ENCODE measurements at regions not wholly inside any gene's neighbourhood (a gene's known extent, or its start where the extent isn't known, plus 50 kb on each side); places are given as distances from the start of the nearest gene placed in this dataset.

- no peak overlapping the region for H3K27ac ChIP-seq (ENCODE audit: low read depth, low read length)
- no peaks in the 10 kb centered on the region for H3K27me3 ChIP-seq (ENCODE audit: control insufficient read depth, insufficient read depth, low read length)
- H3K4me3 ChIP-seq (ENCODE audit: low read length), result no peak overlapping the region
- H3K9ac ChIP-seq (ENCODE audit: low read length), result no peak overlapping the region
- H3K4me1 ChIP-seq (ENCODE audit: control insufficient read depth, insufficient read depth, low read length), result no peaks in the 10 kb centered on the region
- no peaks in the 10 kb centered on the region for H3K36me3 ChIP-seq (ENCODE audit: control insufficient read depth, insufficient read depth, low read length)
Observed at GRCh38 chrX:5031792-5032191, 1196.9 kb downstream of the NLGN4X start.

- H3K36me3 ChIP-seq (ENCODE audit: control insufficient read depth, insufficient read depth, low read length), result no peaks in the 10 kb centered on the region
- H3K27ac ChIP-seq (ENCODE audit: low read depth, low read length), result no peak overlapping the region
- no peaks in the 10 kb centered on the region for H3K4me1 ChIP-seq (ENCODE audit: control insufficient read depth, insufficient read depth, low read length)
- H3K27me3 ChIP-seq (ENCODE audit: control insufficient read depth, insufficient read depth, low read length), result no peaks in the 10 kb centered on the region
- H3K9ac ChIP-seq (ENCODE audit: low read length), result no peak overlapping the region
- H3K4me3 ChIP-seq (ENCODE audit: low read length), result no peak overlapping the region
Observed at GRCh38 chrX:5015451-5015850, 1213.2 kb downstream of the NLGN4X start.

- Histone ChIP-seq H3K27ac (ENCODE audit: low read depth, low read length) (no peak overlapping the region), H3K4me1 (ENCODE audit: control insufficient read depth, insufficient read depth, low read length) (no peaks in the 10 kb centered on the region), H3K9ac (ENCODE audit: low read length) (no peak overlapping the region), H3K27me3 (ENCODE audit: control insufficient read depth, insufficient read depth, low read length) (no peaks in the 10 kb centered on the region), H3K4me3 (ENCODE audit: low read length) (no peak overlapping the region), H3K36me3 (ENCODE audit: control insufficient read depth, insufficient read depth, low read length) (no peaks in the 10 kb centered on the region)
Observed at GRCh38 chrX:4994855-4995254, 1233.8 kb downstream of the NLGN4X start.

- Histone ChIP-seq H3K4me3 (ENCODE audit: low read length) (no peak overlapping the region), H3K27me3 (ENCODE audit: control insufficient read depth, insufficient read depth, low read length) (no peaks in the 10 kb centered on the region), H3K36me3 (ENCODE audit: control insufficient read depth, insufficient read depth, low read length) (no peaks in the 10 kb centered on the region), H3K4me1 (ENCODE audit: control insufficient read depth, insufficient read depth, low read length) (no peaks in the 10 kb centered on the region), H3K9ac (ENCODE audit: low read length) (no peak overlapping the region), H3K27ac (ENCODE audit: low read depth, low read length) (no peak overlapping the region)
Observed at GRCh38 chrX:4978613-4979012, 1250.1 kb downstream of the NLGN4X start.

- Histone ChIP-seq H3K4me1 (ENCODE audit: control insufficient read depth, insufficient read depth, low read length) (no peaks in the 10 kb centered on the region), H3K9ac (ENCODE audit: low read length) (no peak overlapping the region), H3K27ac (ENCODE audit: low read depth, low read length) (no peak overlapping the region), H3K27me3 (ENCODE audit: control insufficient read depth, insufficient read depth, low read length) (no peaks in the 10 kb centered on the region), H3K4me3 (ENCODE audit: low read length) (no peak overlapping the region), H3K36me3 (ENCODE audit: control insufficient read depth, insufficient read depth, low read length) (no peaks in the 10 kb centered on the region)
Observed at GRCh38 chrX:4971646-4972045, 1257.0 kb downstream of the NLGN4X start.

- no peak overlapping the region for H3K9ac ChIP-seq (ENCODE audit: low read length)
- H3K4me1 ChIP-seq (ENCODE audit: control insufficient read depth, insufficient read depth, low read length), result no peaks in the 10 kb centered on the region
- H3K27me3 ChIP-seq (ENCODE audit: control insufficient read depth, insufficient read depth, low read length), result no peaks in the 10 kb centered on the region
- H3K27ac ChIP-seq (ENCODE audit: low read depth, low read length), result no peak overlapping the region
- H3K4me3 ChIP-seq (ENCODE audit: low read length), result no peak overlapping the region
- no peaks in the 10 kb centered on the region for H3K36me3 ChIP-seq (ENCODE audit: control insufficient read depth, insufficient read depth, low read length)
Observed at GRCh38 chrX:4964112-4964511, 1250.7 kb upstream of the PRKX start.

- H3K4me1 ChIP-seq (ENCODE audit: control insufficient read depth, insufficient read depth, low read length), result no peaks in the 10 kb centered on the region
- H3K36me3 ChIP-seq (ENCODE audit: control insufficient read depth, insufficient read depth, low read length), result no peaks in the 10 kb centered on the region
- H3K9ac ChIP-seq (ENCODE audit: low read length), result no peak overlapping the region
- no peak overlapping the region for H3K27ac ChIP-seq (ENCODE audit: low read depth, low read length)
- H3K27me3 ChIP-seq (ENCODE audit: control insufficient read depth, insufficient read depth, low read length), result no peaks in the 10 kb centered on the region
- no peak overlapping the region for H3K4me3 ChIP-seq (ENCODE audit: low read length)
Observed at GRCh38 chrX:4963432-4963831, 1250.0 kb upstream of the PRKX start.

- no peak overlapping the region for H3K27ac ChIP-seq (ENCODE audit: low read depth, low read length)
- no peak overlapping the region for H3K4me3 ChIP-seq (ENCODE audit: low read length)
- no peak overlapping the region for H3K9ac ChIP-seq (ENCODE audit: low read length)
- no peaks in the 10 kb centered on the region for H3K36me3 ChIP-seq (ENCODE audit: control insufficient read depth, insufficient read depth, low read length)
- H3K27me3 ChIP-seq (ENCODE audit: control insufficient read depth, insufficient read depth, low read length), result no peaks in the 10 kb centered on the region
- no peaks in the 10 kb centered on the region for H3K4me1 ChIP-seq (ENCODE audit: control insufficient read depth, insufficient read depth, low read length)
Observed at GRCh38 chrX:4944767-4945166, 1231.3 kb upstream of the PRKX start.

GRCh38 chrX:4936315-4936714, 1222.9 kb upstream of the PRKX start:
- Histone ChIP-seq H3K4me1 (ENCODE audit: control insufficient read depth, insufficient read depth, low read length) (no peaks in the 10 kb centered on the region), H3K27ac (ENCODE audit: low read depth, low read length) (no peak overlapping the region), H3K9ac (ENCODE audit: low read length) (no peak overlapping the region), H3K36me3 (ENCODE audit: control insufficient read depth, insufficient read depth, low read length) (no peaks in the 10 kb centered on the region), H3K27me3 (ENCODE audit: control insufficient read depth, insufficient read depth, low read length) (no peaks in the 10 kb centered on the region), H3K4me3 (ENCODE audit: low read length) (no peak overlapping the region)

- Histone ChIP-seq H3K4me3 (ENCODE audit: low read length) (no peak overlapping the region), H3K4me1 (ENCODE audit: control insufficient read depth, insufficient read depth, low read length) (no peaks in the 10 kb centered on the region), H3K36me3 (ENCODE audit: control insufficient read depth, insufficient read depth, low read length) (no peaks in the 10 kb centered on the region), H3K27ac (ENCODE audit: low read depth, low read length) (no peak overlapping the region), H3K9ac (ENCODE audit: low read length) (no peak overlapping the region), H3K27me3 (ENCODE audit: control insufficient read depth, insufficient read depth, low read length) (no peaks in the 10 kb centered on the region)
Observed at GRCh38 chrX:4935846-4936245, 1222.4 kb upstream of the PRKX start.

- Histone ChIP-seq H3K27me3 (ENCODE audit: control insufficient read depth, insufficient read depth, low read length) (no peaks in the 10 kb centered on the region), H3K27ac (ENCODE audit: low read depth, low read length) (no peak overlapping the region), H3K4me1 (ENCODE audit: control insufficient read depth, insufficient read depth, low read length) (no peaks in the 10 kb centered on the region), H3K9ac (ENCODE audit: low read length) (no peak overlapping the region), H3K36me3 (ENCODE audit: control insufficient read depth, insufficient read depth, low read length) (no peaks in the 10 kb centered on the region), H3K4me3 (ENCODE audit: low read length) (no peak overlapping the region)
Observed at GRCh38 chrX:4935401-4935800, 1222.0 kb upstream of the PRKX start.

- Histone ChIP-seq H3K9ac (ENCODE audit: low read length) (no peak overlapping the region), H3K4me1 (ENCODE audit: control insufficient read depth, insufficient read depth, low read length) (no peaks in the 10 kb centered on the region), H3K36me3 (ENCODE audit: control insufficient read depth, insufficient read depth, low read length) (no peaks in the 10 kb centered on the region), H3K4me3 (ENCODE audit: low read length) (no peak overlapping the region), H3K27me3 (ENCODE audit: control insufficient read depth, insufficient read depth, low read length) (no peaks in the 10 kb centered on the region), H3K27ac (ENCODE audit: low read depth, low read length) (no peak overlapping the region)
Observed at GRCh38 chrX:4932790-4933189, 1219.3 kb upstream of the PRKX start.

- Histone ChIP-seq H3K9ac (ENCODE audit: low read length) (no peak overlapping the region), H3K4me3 (ENCODE audit: low read length) (no peak overlapping the region), H3K36me3 (ENCODE audit: control insufficient read depth, insufficient read depth, low read length) (no peaks in the 10 kb centered on the region), H3K27me3 (ENCODE audit: control insufficient read depth, insufficient read depth, low read length) (no peaks in the 10 kb centered on the region), H3K4me1 (ENCODE audit: control insufficient read depth, insufficient read depth, low read length) (no peaks in the 10 kb centered on the region), H3K27ac (ENCODE audit: low read depth, low read length) (no peak overlapping the region)
Observed at GRCh38 chrX:4930426-4930825, 1217.0 kb upstream of the PRKX start.

- no peaks in the 10 kb centered on the region for H3K27me3 ChIP-seq (ENCODE audit: control insufficient read depth, insufficient read depth, low read length)
- H3K36me3 ChIP-seq (ENCODE audit: control insufficient read depth, insufficient read depth, low read length), result no peaks in the 10 kb centered on the region
- H3K27ac ChIP-seq (ENCODE audit: low read depth, low read length), result no peak overlapping the region
- H3K4me1 ChIP-seq (ENCODE audit: control insufficient read depth, insufficient read depth, low read length), result no peaks in the 10 kb centered on the region
- no peak overlapping the region for H3K4me3 ChIP-seq (ENCODE audit: low read length)
- no peak overlapping the region for H3K9ac ChIP-seq (ENCODE audit: low read length)
Observed at GRCh38 chrX:4925911-4926310, 1212.5 kb upstream of the PRKX start.
